LoVo (cell line): ENCODE measurements at regions not wholly inside any gene's neighbourhood (a gene's known extent, or its start where the extent isn't known, plus 50 kb on each side); places are given as distances from the start of the nearest gene placed in this dataset.
"Not testable (repeated sequence)": the region's sequence is repeated elsewhere in the genome, so short reads cannot be mapped to it uniquely, and the experiment has no call there.

ENCODE experiments used
- DNase-seq: peaks from one replicate; pipeline ENCODE4 v3.0.0-alpha.2; 2016; ENCODE audit warnings: low spot score

DNA sequence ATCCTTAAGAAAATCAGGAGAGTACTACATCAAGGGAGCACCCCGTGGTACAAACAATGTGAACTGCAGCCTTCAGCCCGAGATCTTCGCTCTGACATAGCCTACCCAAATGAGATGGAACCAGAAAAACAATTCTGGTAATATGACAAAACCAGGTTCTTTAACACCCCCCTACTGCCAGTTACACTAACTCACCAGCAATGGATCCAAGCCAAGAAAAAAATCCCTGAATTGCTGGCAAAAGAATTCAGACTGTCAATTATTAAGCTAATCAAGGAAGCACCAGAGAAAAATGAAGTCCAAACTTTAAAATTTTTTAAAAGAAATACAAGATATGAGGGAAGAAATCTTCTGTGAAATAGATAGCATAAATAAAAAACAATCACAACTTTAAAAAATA is 101.7 kb upstream of the KLF8 start:
- no peak for DNase-seq

DNA sequence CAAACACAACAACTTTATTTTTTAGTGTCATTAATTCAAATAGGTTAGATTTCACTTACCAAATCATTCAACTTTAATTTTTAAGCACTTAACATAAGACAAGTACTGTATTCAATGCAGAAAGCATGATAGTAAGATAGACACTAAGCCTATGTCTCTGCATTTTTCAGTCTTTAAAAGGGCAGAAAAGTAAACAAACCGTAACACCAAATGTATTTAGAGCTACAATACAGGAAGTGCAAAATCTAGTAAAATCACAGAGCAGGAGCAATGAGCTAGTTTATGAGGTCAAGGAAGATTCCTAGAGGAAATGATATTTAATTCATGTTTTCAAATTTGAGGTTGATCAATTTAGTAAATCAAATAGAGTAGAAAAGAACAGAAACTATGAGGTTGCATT is 68.0 kb upstream of the KLF8 start:
- not testable (repeated sequence) for DNase-seq
